ENCODE measurements at regions not wholly inside any gene's neighbourhood (a gene's known extent, or its start where the extent isn't known, plus 50 kb on each side); places are given as distances from the start of the nearest gene placed in this dataset.

GRCh38 chr4:124199185-124199584, 513.3 kb downstream of the ANKRD50 start:
- DNase-seq (ENCODE audit: insufficient read length) (no peak), FAIRE-seq (no peak)
- TF ChIP-seq POLR2AphosphoS5 (IDR thresholded peaks at IDR 0.05; ENCODE audit: low read depth, low read length) (no peak), POLR2A (IDR thresholded peaks at IDR 0.05; ENCODE audit: low read depth, low read length) (no peak), TAF1 (IDR thresholded peaks at IDR 0.05; ENCODE audit: borderline replicate concordance, low read depth, low read length) (no peak)

- no peak for FAIRE-seq
- TF ChIP-seq POLR2A (IDR thresholded peaks at IDR 0.05; ENCODE audit: low read depth, low read length) (no peak), TAF1 (IDR thresholded peaks at IDR 0.05; ENCODE audit: borderline replicate concordance, low read depth, low read length) (no peak), POLR2AphosphoS5 (IDR thresholded peaks at IDR 0.05; ENCODE audit: low read depth, low read length) (no peak)
- no peak for DNase-seq (ENCODE audit: insufficient read length)
Measured at GRCh38 chr4:124199755-124200154, 512.8 kb downstream of the ANKRD50 start.

- FAIRE-seq: no peak
- DNase-seq (ENCODE audit: insufficient read length): no peak
- TF ChIP-seq POLR2A (IDR thresholded peaks at IDR 0.05; ENCODE audit: low read depth, low read length) (no peak), POLR2AphosphoS5 (IDR thresholded peaks at IDR 0.05; ENCODE audit: low read depth, low read length) (no peak), TAF1 (IDR thresholded peaks at IDR 0.05; ENCODE audit: borderline replicate concordance, low read depth, low read length) (no peak)
Measured at GRCh38 chr4:124201636-124202035, 510.9 kb downstream of the ANKRD50 start.

- DNase-seq (ENCODE audit: insufficient read length): no peak
- FAIRE-seq: no peak
- TF ChIP-seq POLR2AphosphoS5 (IDR thresholded peaks at IDR 0.05; ENCODE audit: low read depth, low read length) (no peak), POLR2A (IDR thresholded peaks at IDR 0.05; ENCODE audit: low read depth, low read length) (no peak), TAF1 (IDR thresholded peaks at IDR 0.05; ENCODE audit: borderline replicate concordance, low read depth, low read length) (no peak)
Measured at GRCh38 chr4:124202099-124202498, 510.4 kb downstream of the ANKRD50 start.

- TF ChIP-seq POLR2AphosphoS5 (IDR thresholded peaks at IDR 0.05; ENCODE audit: low read depth, low read length) (no peak), TAF1 (IDR thresholded peaks at IDR 0.05; ENCODE audit: borderline replicate concordance, low read depth, low read length) (no peak), POLR2A (IDR thresholded peaks at IDR 0.05; ENCODE audit: low read depth, low read length) (no peak)
- DNase-seq (ENCODE audit: insufficient read length): no peak
- FAIRE-seq: no peak
Measured at GRCh38 chr4:124203613-124204238, 508.8 kb downstream of the ANKRD50 start.

GRCh38 chr4:124206779-124207605, 505.5 kb downstream of the ANKRD50 start:
- TF ChIP-seq POLR2AphosphoS5 (IDR thresholded peaks at IDR 0.05; ENCODE audit: low read depth, low read length): no peak
- TF ChIP-seq POLR2A (IDR thresholded peaks at IDR 0.05; ENCODE audit: low read depth, low read length): no peak
- no peak for TF ChIP-seq TAF1 (IDR thresholded peaks at IDR 0.05; ENCODE audit: borderline replicate concordance, low read depth, low read length)
- FAIRE-seq (no peak), DNase-seq (ENCODE audit: insufficient read length) (no peak)

- no peak for TF ChIP-seq TAF1 (IDR thresholded peaks at IDR 0.05; ENCODE audit: borderline replicate concordance, low read depth, low read length)
- TF ChIP-seq POLR2A (IDR thresholded peaks at IDR 0.05; ENCODE audit: low read depth, low read length): no peak
- no peak for TF ChIP-seq POLR2AphosphoS5 (IDR thresholded peaks at IDR 0.05; ENCODE audit: low read depth, low read length)
- no peak for DNase-seq (ENCODE audit: insufficient read length)
- FAIRE-seq: no peak
Measured at GRCh38 chr4:124209211-124209610, 503.3 kb downstream of the ANKRD50 start.

GRCh38 chr4:124209626-124210025, 502.9 kb downstream of the ANKRD50 start:
- FAIRE-seq: no peak
- TF ChIP-seq POLR2A (IDR thresholded peaks at IDR 0.05; ENCODE audit: low read depth, low read length) (no peak), POLR2AphosphoS5 (IDR thresholded peaks at IDR 0.05; ENCODE audit: low read depth, low read length) (no peak), TAF1 (IDR thresholded peaks at IDR 0.05; ENCODE audit: borderline replicate concordance, low read depth, low read length) (no peak)
- DNase-seq (ENCODE audit: insufficient read length): no peak

GRCh38 chr4:124210746-124211145, 501.8 kb downstream of the ANKRD50 start:
- DNase-seq (ENCODE audit: insufficient read length) (no peak), FAIRE-seq (no peak)
- TF ChIP-seq POLR2AphosphoS5 (IDR thresholded peaks at IDR 0.05; ENCODE audit: low read depth, low read length) (no peak), TAF1 (IDR thresholded peaks at IDR 0.05; ENCODE audit: borderline replicate concordance, low read depth, low read length) (no peak), POLR2A (IDR thresholded peaks at IDR 0.05; ENCODE audit: low read depth, low read length) (no peak)

- DNase-seq (ENCODE audit: insufficient read length) (no peak), FAIRE-seq (no peak)
- TF ChIP-seq POLR2AphosphoS5 (IDR thresholded peaks at IDR 0.05; ENCODE audit: low read depth, low read length) (no peak), TAF1 (IDR thresholded peaks at IDR 0.05; ENCODE audit: borderline replicate concordance, low read depth, low read length) (no peak), POLR2A (IDR thresholded peaks at IDR 0.05; ENCODE audit: low read depth, low read length) (no peak)
Measured at GRCh38 chr4:124212815-124213630, 499.5 kb downstream of the ANKRD50 start.

GRCh38 chr4:124219389-124219788, 493.1 kb downstream of the ANKRD50 start:
- no peak for TF ChIP-seq POLR2AphosphoS5 (IDR thresholded peaks at IDR 0.05; ENCODE audit: low read depth, low read length)
- TF ChIP-seq TAF1 (IDR thresholded peaks at IDR 0.05; ENCODE audit: borderline replicate concordance, low read depth, low read length): no peak
- TF ChIP-seq POLR2A (IDR thresholded peaks at IDR 0.05; ENCODE audit: low read depth, low read length): no peak
- FAIRE-seq (no peak), DNase-seq (ENCODE audit: insufficient read length) (no peak)

Measured in GM12892 (cell line).